MM.1S (cell line): ENCODE measurements at regions not wholly inside any gene's neighbourhood (a gene's known extent, or its start where the extent isn't known, plus 50 kb on each side); places are given as distances from the start of the nearest gene placed in this dataset.

Experiments used
- EZH2 ChIP-seq: fragments of 300-600 bp; sonication (generic); optimal IDR thresholded peaks from 2 replicates; pipeline ENCODE3; 2017; ENCODE audit warnings: low read depth, mild to moderate bottlenecking, antibody characterized with exemption, low read length, mixed read lengths
- EZH2phosphoT487 ChIP-seq: fragments of 300-600 bp; sonication (generic); IDR thresholded peaks from 2 replicates; pipeline ENCODE4 v1.6.1; 2018; ENCODE audit warnings: antibody characterized with exemption, low read length
- TF ChIP-seq, protein P1 (sequence below): fragments of 300-600 bp; sonication (generic); IDR thresholded peaks from 2 replicates; pipeline ENCODE4 v1.5.1; 2016; ENCODE audit warnings: antibody characterized with exemption, low read length, mixed read lengths

DNA sequence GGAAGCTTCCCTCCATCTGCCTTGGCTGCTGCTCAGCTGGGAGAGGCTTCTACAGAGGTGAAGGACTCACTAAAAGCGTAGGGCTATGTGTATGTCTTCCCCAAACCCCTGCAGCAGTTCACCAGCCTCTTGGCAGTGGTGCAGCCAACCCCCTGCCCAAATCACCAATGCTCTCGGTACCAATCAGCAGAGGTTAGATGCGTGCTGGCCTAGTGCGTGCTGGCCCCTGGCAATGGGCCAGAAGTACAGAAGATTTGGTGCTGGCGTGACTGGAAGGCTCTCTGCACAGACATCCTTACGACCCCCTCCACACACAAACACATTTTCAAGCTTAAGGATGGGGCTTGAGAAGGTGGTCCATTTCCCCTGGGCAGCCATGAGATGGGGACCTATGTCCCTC, 79.0 kb downstream of the MRPL14 start:
- no peak for TF ChIP-seq EZH2phosphoT487
- TF ChIP-seq, protein P1, sequence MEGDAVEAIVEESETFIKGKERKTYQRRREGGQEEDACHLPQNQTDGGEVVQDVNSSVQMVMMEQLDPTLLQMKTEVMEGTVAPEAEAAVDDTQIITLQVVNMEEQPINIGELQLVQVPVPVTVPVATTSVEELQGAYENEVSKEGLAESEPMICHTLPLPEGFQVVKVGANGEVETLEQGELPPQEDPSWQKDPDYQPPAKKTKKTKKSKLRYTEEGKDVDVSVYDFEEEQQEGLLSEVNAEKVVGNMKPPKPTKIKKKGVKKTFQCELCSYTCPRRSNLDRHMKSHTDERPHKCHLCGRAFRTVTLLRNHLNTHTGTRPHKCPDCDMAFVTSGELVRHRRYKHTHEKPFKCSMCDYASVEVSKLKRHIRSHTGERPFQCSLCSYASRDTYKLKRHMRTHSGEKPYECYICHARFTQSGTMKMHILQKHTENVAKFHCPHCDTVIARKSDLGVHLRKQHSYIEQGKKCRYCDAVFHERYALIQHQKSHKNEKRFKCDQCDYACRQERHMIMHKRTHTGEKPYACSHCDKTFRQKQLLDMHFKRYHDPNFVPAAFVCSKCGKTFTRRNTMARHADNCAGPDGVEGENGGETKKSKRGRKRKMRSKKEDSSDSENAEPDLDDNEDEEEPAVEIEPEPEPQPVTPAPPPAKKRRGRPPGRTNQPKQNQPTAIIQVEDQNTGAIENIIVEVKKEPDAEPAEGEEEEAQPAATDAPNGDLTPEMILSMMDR, result no peak
- TF ChIP-seq EZH2, result no peak
